ENCODE measurements at regions not wholly inside any gene's neighbourhood (a gene's known extent, or its start where the extent isn't known, plus 50 kb on each side); places are given as distances from the start of the nearest gene placed in this dataset.

- Histone ChIP-seq H3K79me2 (ENCODE audit: control insufficient read depth in 1 of 2, insufficient read depth in 2 of 2, low read length in 2 of 2) (no peaks in the 10 kb centered on the region), H4K8ac (ENCODE audit: extremely low read depth, insufficient read depth, low read length) (no peak overlapping the region), H2BK12ac (ENCODE audit: low read depth, low read length) (no peak overlapping the region), H3K23ac (ENCODE audit: insufficient read length) (no peak overlapping the region), H3K4me2 (ENCODE audit: insufficient read depth in 1 of 2, low read depth in 2 of 2, low read length in 2 of 2) (no peak overlapping the region), H3K9me3 (ENCODE audit: insufficient read depth in 2 of 2, low read depth in 1 of 2, low read length in 1 of 2) (no peaks in the 10 kb centered on the region), H3K56ac (replicated peaks; ENCODE audit: insufficient read length, low read depth, low read length) (no peak overlapping the region), H3K27me3 (replicated peaks in 1 of 4; ENCODE audit: control insufficient read depth in 3 of 4, extremely low read depth in 1 of 4, insufficient read depth in 3 of 4, low read length in 3 of 4) (peaks cover 0 to 1% (median 0%) of the 10 kb centered on the region in 4 experiments; a peak in 1 of 7 replicates), H3K79me1 (ENCODE audit: low read depth, low read length) (no peaks in the 10 kb centered on the region), H2BK120ac (replicated peaks; ENCODE audit: low read depth, low read length) (no peak overlapping the region), H3K18ac (ENCODE audit: extremely low read depth, low read length) (no peak overlapping the region), H3K14ac (ENCODE audit: insufficient read length) (no peak overlapping the region), H4K20me1 (replicated peaks in 1 of 2; ENCODE audit: control insufficient read depth in 1 of 2, insufficient read depth in 2 of 2, low read length in 2 of 2) (peaks cover 0 to 3% of the 10 kb centered on the region in 2 experiments), H3K4ac (replicated peaks; ENCODE audit: insufficient read length, low read depth, low read length) (no peak overlapping the region), H2BK20ac (ENCODE audit: low read length) (no peak overlapping the region), H4K91ac (replicated peaks; ENCODE audit: insufficient read length, low read length) (no peak overlapping the region), H3K4me1 (replicated peaks in 1 of 4; ENCODE audit: control insufficient read depth in 3 of 4, insufficient read depth in 4 of 4, low read length in 3 of 4) (no peaks in the 10 kb centered on the region), H3K9ac (replicated peaks in 1 of 4; ENCODE audit: extremely low read depth in 1 of 4, low read depth in 3 of 4, low read length in 3 of 4) (no peak overlapping the region), H4K5ac (ENCODE audit: insufficient read length, low read depth, low read length) (no peak overlapping the region), H2AK5ac (ENCODE audit: low read depth, low read length) (no peak overlapping the region), H3K4me3 (ENCODE audit: extremely low read depth in 1 of 4, insufficient read depth in 2 of 4, low read depth in 3 of 4, low read length in 4 of 4) (no peak overlapping the region), H3K23me2 (ENCODE audit: low read depth, low read length) (peaks cover 4% of the 10 kb centered on the region; the same call in 1 of the 2 replicates), H2BK5ac (ENCODE audit: low read depth, low read length) (no peak overlapping the region), H3K36me3 (ENCODE audit: control insufficient read depth in 2 of 4, insufficient read depth in 4 of 4, low read length in 3 of 4) (no peaks in the 10 kb centered on the region), H2BK15ac (ENCODE audit: low read length) (no peak overlapping the region), H3K27ac (ENCODE audit: low read depth, low read length) (no peak overlapping the region), H2AFZ (ENCODE audit: low read length) (no peak overlapping the region)
- ChIA-PET CTCF (ENCODE audit: partially characterized antibody) (interaction anchor here (0.6 to 0.8 kb wide), 2 partner anchors 136 to 344 kb away, joined by 4 read pairs; no protein-coding TSS in a partner anchor), POLR2A (ENCODE audit: partially characterized antibody) (no interaction called here)
- FAIRE-seq (no peak), DNase-seq (ENCODE audit: low read depth in 1 of 2, low spot score in 2 of 2) (no peak)
- WGBS, 2 experiments (ENCODE audit: extremely low coverage in 1 of 2, insufficient coverage in 1 of 2, insufficient read length in 1 of 2, insufficient replicate concordance in 2 of 2, low coverage in 1 of 2, low lambda C conversion rate in 2 of 2, missing lambda C conversion rate in 1 of 2), result 83% methylated on average over 2 of the region's 2 CpGs; no CpG with 5 or more reads in 1 of the 2 experiments
- TF ChIP-seq CREB1 (IDR thresholded peaks at IDR 0.05) (no peak), TBP (IDR thresholded peaks at IDR 0.05; ENCODE audit: low read depth, low read length) (no peak), SAP30 (IDR thresholded peaks at IDR 0.05; ENCODE audit: insufficient read depth, insufficient replicate concordance, low read length) (no peak), MAX (IDR thresholded peaks at IDR 0.05) (no peak), USF2 (IDR thresholded peaks at IDR 0.05; ENCODE audit: low read length) (no peak), RNF2 (IDR thresholded peaks at IDR 0.05; ENCODE audit: borderline replicate concordance, low read depth, low read length, missing control alignments, poor library complexity, severe bottlenecking) (no peak), ATF3 (IDR thresholded peaks at IDR 0.05; ENCODE audit: insufficient read depth, low read depth, low read length) (no peak), EGR1 (IDR thresholded peaks at IDR 0.05; ENCODE audit: borderline replicate concordance, low read depth, low read length) (no peak), GABPA (IDR thresholded peaks at IDR 0.05; ENCODE audit: borderline replicate concordance, insufficient read depth, low read length) (no peak), RFX5 (IDR thresholded peaks at IDR 0.05; ENCODE audit: borderline replicate concordance, low read depth, low read length) (no peak), KDM1A (IDR thresholded peaks at IDR 0.05; ENCODE audit: borderline replicate concordance, low read length) (no peak), EP300 (IDR thresholded peaks at IDR 0.05; ENCODE audit: borderline replicate concordance in 1 of 2, low read depth in 2 of 2, low read length in 2 of 2) (no peak)
These were observed 126.8 kb upstream of the NRP1 start for GRCh38 chr10:33461295-33461640.

Data from H1 (cell line).